ENCODE measurements at regions not wholly inside any gene's neighbourhood (a gene's known extent, or its start where the extent isn't known, plus 50 kb on each side); places are given as distances from the start of the nearest gene placed in this dataset.

DNA sequence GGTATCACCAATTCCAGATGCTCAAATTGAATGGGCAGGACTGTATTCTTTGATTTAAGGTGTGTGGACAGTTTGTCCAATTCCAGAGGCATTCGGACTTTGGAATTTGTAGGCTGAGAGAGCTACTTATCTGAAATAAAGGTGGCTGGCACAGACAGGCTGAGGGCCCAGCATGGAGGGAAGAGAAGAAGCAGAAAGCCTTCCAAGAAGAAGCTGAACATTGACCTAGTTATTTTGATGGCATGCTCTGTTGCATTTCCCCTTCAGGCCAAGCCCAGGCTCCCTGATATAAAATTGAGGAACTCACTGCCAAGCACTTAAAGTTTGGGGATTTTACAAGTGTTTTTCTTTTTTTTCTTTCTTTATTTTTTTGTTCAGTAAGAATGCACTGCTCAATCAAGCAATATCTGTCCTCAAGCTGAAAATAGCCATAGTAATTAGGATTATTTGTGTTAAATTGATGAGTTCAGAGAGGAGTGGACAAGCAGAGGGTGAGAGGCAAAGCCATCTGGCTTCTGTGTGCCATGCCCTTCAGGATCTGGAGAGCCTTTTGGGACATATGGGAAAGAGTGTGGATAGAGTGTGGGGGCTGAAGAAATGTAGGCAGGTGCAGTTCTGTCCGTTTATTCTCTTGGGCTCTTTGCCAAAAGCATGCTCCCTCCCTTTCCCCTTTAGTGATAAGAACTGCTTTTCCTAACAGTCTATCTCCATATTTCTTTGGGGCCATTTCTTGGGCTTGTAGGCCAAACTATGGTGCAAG, 148.9 kb downstream of the OXSM start:
- no peaks in the 10 kb centered on the region for H3K36me3 ChIP-seq (ENCODE audit: control insufficient read depth in 4 of 4, insufficient read depth in 3 of 4, low read depth in 1 of 4, low read length in 3 of 4)
- no peaks in the 10 kb centered on the region for H3K9me3 ChIP-seq (ENCODE audit: control insufficient read depth in 4 of 4, low read length in 3 of 4)
- H3K27ac ChIP-seq (ENCODE audit: low read depth in 1 of 2, low read length in 2 of 2) = no peak overlapping the region
- no peak overlapping the region for H3K4me3 ChIP-seq (ENCODE audit: low read depth in 1 of 3, low read length in 3 of 3)
- 44% methylated on average over 2 of the region's 2 CpGs for WGBS
- H3K4me1 ChIP-seq (ENCODE audit: control insufficient read depth in 4 of 4, insufficient read depth in 4 of 4, low read length in 3 of 4) = no peaks in the 10 kb centered on the region
- H3K27me3 ChIP-seq (ENCODE audit: control insufficient read depth in 4 of 4, insufficient read depth in 4 of 4, low read length in 3 of 4) = no peaks in the 10 kb centered on the region
- DNase-seq (ENCODE audit: low spot score) = no peak
- no peak overlapping the region for H3K9ac ChIP-seq (ENCODE audit: low read depth in 1 of 2, low read length in 2 of 2)
- TF ChIP-seq EGR1 (IDR thresholded peaks at IDR 0.05; ENCODE audit: low read depth in 2 of 2) (no peak), CTCF (IDR thresholded peaks at IDR 0.05; ENCODE audit: low read depth, low read length, missing input control) (no peak), RAD21 (IDR thresholded peaks at IDR 0.05) (no peak), GABPA (IDR thresholded peaks at IDR 0.05 in 1 of 2, conservative IDR thresholded peaks at IDR 0.05 in 1 of 2) (no peak), HNF4A (conservative IDR thresholded peaks at IDR 0.05) (no peak), FOXA2 (IDR thresholded peaks at IDR 0.05) (no peak), FOXA1 (IDR thresholded peaks at IDR 0.05) (no peak), RXRA (IDR thresholded peaks at IDR 0.05) (no peak), YY1 (IDR thresholded peaks at IDR 0.05) (no peak), ATF3 (IDR thresholded peaks at IDR 0.05) (no peak), MAX (IDR thresholded peaks at IDR 0.05) (no peak)
- TF ChIP-seq, protein P1, sequence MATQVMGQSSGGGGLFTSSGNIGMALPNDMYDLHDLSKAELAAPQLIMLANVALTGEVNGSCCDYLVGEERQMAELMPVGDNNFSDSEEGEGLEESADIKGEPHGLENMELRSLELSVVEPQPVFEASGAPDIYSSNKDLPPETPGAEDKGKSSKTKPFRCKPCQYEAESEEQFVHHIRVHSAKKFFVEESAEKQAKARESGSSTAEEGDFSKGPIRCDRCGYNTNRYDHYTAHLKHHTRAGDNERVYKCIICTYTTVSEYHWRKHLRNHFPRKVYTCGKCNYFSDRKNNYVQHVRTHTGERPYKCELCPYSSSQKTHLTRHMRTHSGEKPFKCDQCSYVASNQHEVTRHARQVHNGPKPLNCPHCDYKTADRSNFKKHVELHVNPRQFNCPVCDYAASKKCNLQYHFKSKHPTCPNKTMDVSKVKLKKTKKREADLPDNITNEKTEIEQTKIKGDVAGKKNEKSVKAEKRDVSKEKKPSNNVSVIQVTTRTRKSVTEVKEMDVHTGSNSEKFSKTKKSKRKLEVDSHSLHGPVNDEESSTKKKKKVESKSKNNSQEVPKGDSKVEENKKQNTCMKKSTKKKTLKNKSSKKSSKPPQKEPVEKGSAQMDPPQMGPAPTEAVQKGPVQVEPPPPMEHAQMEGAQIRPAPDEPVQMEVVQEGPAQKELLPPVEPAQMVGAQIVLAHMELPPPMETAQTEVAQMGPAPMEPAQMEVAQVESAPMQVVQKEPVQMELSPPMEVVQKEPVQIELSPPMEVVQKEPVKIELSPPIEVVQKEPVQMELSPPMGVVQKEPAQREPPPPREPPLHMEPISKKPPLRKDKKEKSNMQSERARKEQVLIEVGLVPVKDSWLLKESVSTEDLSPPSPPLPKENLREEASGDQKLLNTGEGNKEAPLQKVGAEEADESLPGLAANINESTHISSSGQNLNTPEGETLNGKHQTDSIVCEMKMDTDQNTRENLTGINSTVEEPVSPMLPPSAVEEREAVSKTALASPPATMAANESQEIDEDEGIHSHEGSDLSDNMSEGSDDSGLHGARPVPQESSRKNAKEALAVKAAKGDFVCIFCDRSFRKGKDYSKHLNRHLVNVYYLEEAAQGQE (IDR thresholded peaks at IDR 0.05) = no peak
- TF ChIP-seq, protein P2, sequence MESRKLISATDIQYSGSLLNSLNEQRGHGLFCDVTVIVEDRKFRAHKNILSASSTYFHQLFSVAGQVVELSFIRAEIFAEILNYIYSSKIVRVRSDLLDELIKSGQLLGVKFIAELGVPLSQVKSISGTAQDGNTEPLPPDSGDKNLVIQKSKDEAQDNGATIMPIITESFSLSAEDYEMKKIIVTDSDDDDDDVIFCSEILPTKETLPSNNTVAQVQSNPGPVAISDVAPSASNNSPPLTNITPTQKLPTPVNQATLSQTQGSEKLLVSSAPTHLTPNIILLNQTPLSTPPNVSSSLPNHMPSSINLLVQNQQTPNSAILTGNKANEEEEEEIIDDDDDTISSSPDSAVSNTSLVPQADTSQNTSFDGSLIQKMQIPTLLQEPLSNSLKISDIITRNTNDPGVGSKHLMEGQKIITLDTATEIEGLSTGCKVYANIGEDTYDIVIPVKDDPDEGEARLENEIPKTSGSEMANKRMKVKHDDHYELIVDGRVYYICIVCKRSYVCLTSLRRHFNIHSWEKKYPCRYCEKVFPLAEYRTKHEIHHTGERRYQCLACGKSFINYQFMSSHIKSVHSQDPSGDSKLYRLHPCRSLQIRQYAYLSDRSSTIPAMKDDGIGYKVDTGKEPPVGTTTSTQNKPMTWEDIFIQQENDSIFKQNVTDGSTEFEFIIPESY (IDR thresholded peaks at IDR 0.05) = no peak

GRCh38 chr3:25940935-25941334, 151.0 kb downstream of the OXSM start:
- WGBS = 88% methylated on average over 2 of the region's 2 CpGs
- Histone ChIP-seq H3K4me1 (ENCODE audit: control insufficient read depth in 4 of 4, insufficient read depth in 4 of 4, low read length in 3 of 4) (no peaks in the 10 kb centered on the region), H3K27ac (ENCODE audit: low read depth in 1 of 2, low read length in 2 of 2) (no peak overlapping the region), H3K36me3 (ENCODE audit: control insufficient read depth in 4 of 4, insufficient read depth in 3 of 4, low read depth in 1 of 4, low read length in 3 of 4) (no peaks in the 10 kb centered on the region), H3K27me3 (ENCODE audit: control insufficient read depth in 4 of 4, insufficient read depth in 4 of 4, low read length in 3 of 4) (no peaks in the 10 kb centered on the region), H3K9me3 (ENCODE audit: control insufficient read depth in 4 of 4, low read length in 3 of 4) (no peaks in the 10 kb centered on the region), H3K9ac (ENCODE audit: low read depth in 1 of 2, low read length in 2 of 2) (no peak overlapping the region), H3K4me3 (ENCODE audit: low read depth in 1 of 3, low read length in 3 of 3) (no peak overlapping the region)
- TF ChIP-seq SP1 (IDR thresholded peaks at IDR 0.05) (no peak), NR2F2 (IDR thresholded peaks at IDR 0.05) (no peak), MAX (IDR thresholded peaks at IDR 0.05) (no peak), CTCF (IDR thresholded peaks at IDR 0.05; ENCODE audit: low read depth, low read length, missing input control) (no peak), JUND (IDR thresholded peaks at IDR 0.05) (no peak), HNF4A (conservative IDR thresholded peaks at IDR 0.05) (no peak), ATF3 (IDR thresholded peaks at IDR 0.05) (no peak), TAF1 (conservative IDR thresholded peaks at IDR 0.05) (no peak), RXRA (IDR thresholded peaks at IDR 0.05) (no peak), FOXA1 (IDR thresholded peaks at IDR 0.05) (no peak), FOXA2 (IDR thresholded peaks at IDR 0.05) (no peak), RAD21 (IDR thresholded peaks at IDR 0.05) (no peak)
- DNase-seq (ENCODE audit: low spot score) = no peak

All from liver (tissue), 8 donors.